Activated CD4-positive, CD25-positive, alpha-beta regulatory T cell treated with anti-CD3 and anti-CD28 coated beads, Interleukin-2, amount 50 U/mL, for 24 hours (primary cell): ENCODE measurements at regions not wholly inside any gene's neighbourhood (a gene's known extent, or its start where the extent isn't known, plus 50 kb on each side); places are given as distances from the start of the nearest gene placed in this dataset.
A peak's percentile ranks its signal among the peaks of the same experiment; 100 is the strongest.
"Not testable (repeated sequence)": the region's sequence is repeated elsewhere in the genome, so short reads cannot be mapped to it uniquely, and the experiment has no call there.

Experiments used
- ATAC-seq, 2 donors: fragments of 150-1000 bp; cut with Tn5 transposase; one replicate each; pipeline ENCODE4 v1.10.0; 2021; ENCODE audit warnings: mild to moderate bottlenecking in 1 of 2, moderate library complexity in 1 of 2

DNA sequence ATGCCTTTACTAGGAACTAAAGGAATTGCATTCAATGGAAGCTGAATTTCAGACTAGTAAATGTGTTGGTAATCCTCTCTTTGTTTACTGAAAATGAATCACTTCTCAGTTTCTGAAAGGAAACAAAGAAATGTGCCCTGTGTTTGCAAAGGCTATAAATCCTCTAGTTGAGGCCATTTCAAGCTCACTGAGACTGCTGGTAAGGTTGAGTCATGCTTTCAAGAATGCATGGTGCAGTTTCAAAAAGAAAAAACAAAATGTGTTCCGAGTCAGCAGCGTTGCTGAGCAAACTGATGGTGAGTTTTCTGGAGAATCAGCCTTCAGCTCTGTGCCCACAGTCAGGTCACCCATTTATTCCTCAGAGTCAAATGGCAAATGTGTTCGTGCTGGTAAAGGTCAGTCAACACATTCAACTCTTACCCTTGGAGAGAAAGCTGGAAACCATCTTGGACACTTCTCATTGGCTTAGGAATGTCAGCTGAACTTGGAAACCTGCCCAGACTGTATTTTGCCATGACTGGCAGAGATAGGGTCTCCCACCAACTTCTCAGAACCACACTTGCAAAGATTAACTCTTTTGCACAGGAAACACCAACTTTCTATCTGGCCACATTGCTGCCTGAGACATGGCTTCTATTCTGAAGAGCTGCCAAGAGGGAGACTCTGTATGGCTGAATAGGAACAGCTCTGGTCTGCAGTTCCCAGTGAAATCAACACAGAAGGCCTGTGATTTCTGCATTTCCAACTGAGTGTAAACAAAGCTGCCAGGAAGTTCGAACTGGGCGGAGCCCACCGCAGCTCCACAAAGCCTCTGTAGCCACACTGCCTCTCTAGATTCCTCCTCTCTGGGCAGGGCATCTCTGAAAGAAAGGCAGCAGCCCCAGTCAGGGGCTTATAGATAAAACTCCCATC is 484.4 kb downstream of the ATP23 start:
- ATAC-seq: peak in 1 of 2 donors; percentile 63

DNA sequence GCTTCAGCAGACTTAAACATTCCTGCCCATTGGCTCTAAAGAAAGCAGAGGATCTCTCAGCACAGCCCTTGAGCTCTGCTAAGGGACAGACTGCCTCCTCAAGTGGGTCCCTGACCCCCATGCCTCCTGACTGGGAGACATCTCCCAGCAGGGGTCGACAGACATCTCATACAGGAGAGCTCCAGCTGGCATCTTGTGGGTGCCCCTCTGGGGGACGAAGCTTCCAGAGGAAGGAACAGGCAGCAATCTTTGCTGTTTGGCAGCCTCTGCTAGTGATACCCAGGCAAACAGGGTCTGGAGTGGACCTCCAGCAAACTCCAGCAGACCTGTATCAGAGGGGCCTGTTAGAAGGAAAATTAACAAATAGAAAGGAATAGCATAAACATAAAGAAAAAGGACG is 485.1 kb downstream of the ATP23 start:
- ATAC-seq: not testable (repeated sequence)

DNA sequence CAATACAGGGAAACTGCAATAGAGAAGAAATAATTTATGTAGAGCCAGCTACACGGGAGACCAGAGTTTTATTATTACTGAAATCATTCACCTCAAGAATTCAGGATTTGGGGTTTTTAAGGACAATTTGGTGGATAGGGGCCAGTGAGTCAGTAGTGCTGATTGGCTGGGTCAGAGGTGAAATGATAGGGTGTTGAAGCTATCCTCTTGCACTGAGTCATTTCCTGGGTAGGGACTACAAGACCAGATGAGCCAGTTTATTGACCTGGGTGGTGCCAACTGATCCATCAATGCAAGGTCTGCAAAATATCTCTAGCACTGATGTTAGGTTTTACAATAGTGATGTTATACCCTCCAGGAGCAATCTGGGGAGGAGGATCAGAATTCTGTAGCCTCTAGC is 486.3 kb downstream of the LRIG3 start:
- no peak for ATAC-seq

DNA sequence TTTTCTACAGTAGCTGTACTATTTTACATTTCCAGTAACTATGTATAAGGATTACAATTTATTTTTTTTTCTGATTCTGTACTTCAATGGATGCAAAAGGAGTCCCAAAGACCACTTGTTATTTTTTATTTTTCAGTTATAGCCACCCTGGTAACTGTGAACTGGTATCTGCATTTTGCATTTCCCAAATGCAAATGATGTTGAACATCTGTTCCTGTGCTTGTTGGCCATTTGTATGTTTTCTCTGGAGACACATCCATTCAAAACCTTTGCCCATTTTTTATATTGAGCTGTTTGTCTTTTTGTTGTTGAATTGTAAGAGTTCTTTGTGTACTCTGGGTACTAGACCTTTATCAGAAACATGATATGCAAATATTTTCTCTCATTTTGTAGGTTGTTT is 485.6 kb downstream of the LRIG3 start:
- ATAC-seq: no peak

DNA sequence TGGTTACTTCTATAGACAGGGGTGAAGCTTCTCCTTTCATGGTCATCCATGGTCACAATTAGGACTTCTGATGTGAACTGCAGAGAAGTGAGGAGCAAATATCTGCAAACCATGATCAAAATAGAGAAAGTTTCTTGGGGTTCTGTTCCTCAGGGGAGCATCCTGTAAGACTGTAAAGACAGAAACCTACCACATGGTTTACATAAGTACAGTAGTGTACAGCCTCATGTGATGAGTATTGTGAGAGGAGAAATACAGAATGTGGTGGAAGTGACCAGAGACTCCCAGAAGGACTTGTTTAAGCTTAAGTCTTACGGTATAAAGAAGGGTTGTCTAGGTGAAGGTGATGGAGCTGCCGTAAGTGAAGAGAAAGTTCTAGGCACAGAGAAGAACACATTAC is 484.7 kb downstream of the LRIG3 start:
- no peak for ATAC-seq

DNA sequence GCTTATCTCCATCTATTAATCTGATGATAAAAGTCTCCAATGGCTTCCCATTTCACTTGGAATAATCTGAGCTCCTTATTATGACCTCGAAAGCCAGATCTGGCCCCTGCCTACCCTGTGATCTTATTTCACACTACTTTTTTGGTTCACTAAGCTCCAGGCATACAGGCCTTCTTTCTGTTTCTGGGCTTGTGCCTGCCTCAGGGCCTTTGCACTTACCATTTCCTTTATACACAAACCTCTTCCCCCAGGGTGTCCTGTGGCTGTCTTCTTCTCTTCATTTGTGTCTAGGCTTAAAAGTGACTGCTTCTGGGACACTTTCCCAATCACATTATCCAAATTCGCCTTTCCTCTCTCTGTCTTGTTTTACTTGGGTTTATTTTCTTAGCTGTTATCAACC is 478.8 kb downstream of the LRIG3 start:
- ATAC-seq: no peak

DNA sequence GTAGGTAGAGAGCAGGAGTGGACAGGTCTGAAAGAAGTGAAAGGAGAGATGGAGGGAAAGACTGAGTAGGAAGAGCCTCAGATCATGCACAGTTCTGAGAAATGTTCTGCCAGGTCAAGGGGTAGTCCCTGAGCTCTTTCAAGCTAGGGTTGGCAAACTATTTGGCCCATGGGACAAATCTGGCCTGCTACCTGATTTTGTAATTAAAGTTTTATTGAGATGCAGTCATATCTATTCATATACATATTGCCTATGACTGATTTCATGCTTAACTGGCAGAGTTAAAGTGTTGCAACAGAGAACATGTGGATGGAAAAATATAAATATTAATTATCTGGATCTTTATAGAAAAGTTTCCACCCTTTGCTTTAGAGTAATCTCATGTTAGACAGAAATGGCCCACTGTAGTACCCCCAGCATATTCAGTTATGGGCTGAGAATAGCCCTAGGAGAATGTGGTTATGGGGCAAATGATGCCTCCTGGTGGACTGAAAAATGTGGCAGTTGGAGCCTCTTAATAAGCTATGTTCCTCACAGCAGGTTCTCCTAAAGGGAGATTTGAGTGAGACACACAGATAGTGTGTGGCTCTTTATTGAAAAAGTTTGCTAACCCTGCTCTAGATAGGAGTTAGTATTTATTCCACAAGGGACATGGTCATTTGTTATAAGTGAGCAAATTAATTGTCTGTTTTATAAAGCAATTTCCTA is 476.9 kb downstream of the LRIG3 start:
- ATAC-seq: no peak

DNA sequence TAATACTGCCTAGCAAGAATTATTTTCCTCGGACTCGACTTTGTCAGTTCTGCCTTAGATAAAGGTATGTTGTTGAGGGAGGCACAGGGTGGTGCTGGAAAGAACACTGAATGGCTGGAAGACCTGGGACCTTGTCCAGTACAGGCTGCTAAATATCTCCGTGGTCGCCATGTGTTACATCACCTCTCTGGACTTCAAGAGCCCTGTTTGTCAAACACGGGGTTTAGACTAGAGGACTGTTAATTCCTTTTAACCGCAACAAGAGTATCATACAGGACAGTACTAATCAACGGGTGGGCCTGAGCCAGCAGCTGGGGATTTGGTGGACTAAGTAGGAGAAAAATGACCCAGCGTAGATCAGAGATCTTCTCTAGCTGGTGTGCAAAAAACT is 476.3 kb downstream of the LRIG3 start:
- ATAC-seq: no peak

DNA sequence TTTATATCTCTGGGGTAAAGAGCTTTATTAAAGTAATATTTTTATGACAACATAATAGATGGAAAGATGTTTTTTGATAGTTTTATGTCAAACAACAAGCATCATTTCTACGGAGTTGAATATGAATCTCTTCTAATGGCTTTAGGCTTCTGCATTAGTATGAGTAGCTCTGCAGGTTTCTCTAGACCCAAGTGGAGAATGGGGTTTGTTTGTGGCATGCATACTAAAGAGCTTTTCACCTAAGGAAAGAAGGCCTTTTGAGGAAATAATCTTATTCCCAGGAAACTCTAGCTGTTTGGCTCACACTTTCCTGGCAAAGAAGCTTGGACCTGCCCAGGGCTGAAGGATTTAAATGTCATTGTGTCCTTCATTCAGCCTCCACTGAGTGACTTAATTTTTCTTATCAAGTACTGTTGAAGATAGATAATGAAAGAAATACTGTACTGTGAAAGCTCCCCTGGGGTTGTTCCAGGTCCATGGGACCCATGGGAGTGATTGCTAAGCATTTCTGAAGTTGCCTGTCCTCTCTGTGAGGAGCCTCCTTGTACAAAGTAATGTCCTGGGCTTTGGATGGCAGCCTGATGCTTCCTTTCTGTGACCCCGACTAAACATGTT is 469.3 kb downstream of the LRIG3 start:
- no peak for ATAC-seq

DNA sequence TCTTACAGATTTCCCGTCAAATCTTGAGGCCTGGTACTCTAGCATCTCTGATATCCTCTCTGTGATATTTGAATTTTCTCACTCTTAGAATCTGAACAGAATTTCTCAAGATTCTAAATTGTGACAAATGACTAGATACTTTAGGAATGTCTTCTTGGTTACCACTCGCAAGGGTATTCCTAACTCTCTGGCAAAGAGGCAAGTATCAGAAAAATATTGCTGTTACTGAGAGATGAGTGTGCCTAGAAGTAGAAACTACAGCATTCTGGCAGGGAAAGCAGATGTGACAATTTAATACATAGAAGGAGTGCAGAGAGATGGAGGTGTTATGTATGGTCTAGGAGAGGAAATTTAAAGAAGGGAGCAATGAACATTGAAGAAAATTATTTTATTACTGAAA is 467.8 kb downstream of the LRIG3 start:
- ATAC-seq: no peak

DNA sequence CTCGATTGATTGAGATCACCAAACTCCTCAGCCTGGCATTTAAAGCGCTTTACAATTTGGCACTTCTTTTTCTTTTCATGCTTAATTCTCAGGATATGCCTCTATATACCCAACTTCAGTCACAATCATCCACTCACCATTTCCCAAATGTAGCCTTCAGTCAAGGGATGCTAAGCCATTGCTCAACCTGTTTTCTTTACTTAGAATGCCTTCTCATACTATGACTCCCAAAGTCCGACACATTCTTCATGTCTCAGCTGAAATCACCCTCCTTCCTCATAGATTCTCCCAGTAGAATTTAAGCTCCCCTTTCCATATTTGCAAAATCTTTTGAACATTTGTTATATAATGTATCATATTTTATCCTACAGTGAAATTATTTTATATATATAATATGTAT is 467.0 kb downstream of the LRIG3 start:
- no peak for ATAC-seq

DNA sequence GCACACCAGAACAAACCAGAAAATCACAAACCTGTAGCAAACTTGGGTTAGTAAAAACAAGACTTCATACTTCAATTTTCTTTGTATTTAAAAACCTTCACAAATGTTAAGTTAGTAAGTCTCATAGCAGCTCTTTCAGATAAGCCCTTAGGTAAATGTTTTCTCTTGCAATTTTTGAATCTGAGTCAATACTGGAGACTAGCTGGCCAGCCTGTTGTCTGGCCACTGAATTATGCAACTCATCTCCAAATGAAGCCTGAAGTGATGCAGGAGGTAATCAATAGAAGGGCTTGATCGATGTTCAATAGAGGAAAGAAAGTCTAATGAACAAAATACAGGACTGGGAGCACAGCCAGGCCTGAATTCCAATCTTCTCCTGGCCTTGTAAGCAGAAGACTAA is 465.2 kb downstream of the LRIG3 start:
- no peak for ATAC-seq

DNA sequence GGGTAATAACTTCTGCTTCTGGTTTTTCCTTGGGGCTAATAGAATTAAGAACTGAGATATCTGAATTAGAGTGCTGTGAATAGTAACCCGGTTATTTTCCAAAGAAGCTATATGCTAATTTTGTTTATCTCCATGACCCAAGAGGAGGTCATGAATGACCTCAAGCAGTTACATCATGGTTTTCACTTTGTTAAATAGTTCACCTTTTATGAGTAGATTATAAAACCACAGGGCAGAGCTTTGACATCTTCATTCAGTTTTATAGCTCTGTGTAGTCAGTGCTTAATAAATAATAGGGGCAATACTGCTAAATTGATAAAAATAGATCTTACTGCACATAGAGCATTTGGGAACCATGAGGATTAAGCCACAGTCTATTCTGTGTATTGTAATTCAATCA is 462.2 kb downstream of the LRIG3 start:
- no peak for ATAC-seq

DNA sequence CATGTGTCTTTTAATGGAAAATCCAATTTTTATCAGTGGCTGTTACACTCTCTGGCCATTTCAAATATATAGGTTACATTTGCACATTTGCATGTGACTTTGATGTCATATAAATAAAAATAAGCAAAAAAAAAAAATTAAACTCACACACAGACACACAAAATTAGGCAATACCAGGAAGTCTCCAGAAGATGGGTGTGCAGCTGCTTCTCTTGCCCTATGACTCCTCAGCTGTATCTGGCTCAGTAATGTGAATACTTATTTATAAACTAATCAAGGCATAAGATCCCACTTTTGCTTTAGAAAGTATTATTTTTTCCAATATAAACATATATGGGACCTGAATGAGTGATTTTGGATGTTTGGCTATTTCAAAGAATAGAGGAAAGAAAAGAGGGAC is 461.1 kb downstream of the LRIG3 start:
- no peak for ATAC-seq

DNA sequence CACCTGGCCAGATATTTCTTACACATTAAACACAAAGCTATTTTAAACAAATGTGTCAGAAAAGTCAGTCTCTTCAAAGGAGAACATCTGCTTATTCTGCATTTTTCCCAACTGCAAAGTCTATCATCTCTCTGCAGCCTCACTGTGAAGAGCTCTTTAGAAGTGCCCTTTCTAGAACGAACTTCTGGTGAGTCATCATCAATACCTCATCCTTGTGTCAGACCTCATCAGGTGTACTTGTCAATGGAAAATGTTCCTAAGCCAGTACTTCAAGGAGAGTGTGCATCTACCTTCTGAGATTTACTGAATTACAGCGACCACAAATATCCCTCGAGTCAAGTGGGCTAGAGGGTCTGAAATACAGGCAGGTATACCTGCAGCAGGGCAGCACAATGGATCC is 457.3 kb downstream of the LRIG3 start:
- no peak for ATAC-seq

DNA sequence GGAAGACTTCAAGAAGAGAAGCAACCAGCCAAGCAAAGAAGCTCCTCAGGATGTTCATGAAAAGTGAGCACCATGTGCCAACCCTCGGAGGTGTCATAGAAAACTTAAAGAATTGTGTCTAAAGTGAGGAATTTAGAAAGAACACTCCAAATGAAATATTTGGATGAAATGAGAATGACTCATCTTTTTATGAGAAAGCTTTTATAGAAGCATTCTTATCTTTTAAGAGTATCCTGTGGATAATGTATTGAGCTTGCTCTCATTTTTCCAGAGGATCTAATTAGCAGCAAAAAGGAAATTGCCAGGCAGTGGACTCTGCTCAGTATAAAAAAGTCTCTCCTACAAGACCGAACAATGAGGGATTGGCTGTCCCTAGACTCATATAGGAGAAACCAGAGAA is 454.9 kb downstream of the LRIG3 start:
- ATAC-seq: no peak

DNA sequence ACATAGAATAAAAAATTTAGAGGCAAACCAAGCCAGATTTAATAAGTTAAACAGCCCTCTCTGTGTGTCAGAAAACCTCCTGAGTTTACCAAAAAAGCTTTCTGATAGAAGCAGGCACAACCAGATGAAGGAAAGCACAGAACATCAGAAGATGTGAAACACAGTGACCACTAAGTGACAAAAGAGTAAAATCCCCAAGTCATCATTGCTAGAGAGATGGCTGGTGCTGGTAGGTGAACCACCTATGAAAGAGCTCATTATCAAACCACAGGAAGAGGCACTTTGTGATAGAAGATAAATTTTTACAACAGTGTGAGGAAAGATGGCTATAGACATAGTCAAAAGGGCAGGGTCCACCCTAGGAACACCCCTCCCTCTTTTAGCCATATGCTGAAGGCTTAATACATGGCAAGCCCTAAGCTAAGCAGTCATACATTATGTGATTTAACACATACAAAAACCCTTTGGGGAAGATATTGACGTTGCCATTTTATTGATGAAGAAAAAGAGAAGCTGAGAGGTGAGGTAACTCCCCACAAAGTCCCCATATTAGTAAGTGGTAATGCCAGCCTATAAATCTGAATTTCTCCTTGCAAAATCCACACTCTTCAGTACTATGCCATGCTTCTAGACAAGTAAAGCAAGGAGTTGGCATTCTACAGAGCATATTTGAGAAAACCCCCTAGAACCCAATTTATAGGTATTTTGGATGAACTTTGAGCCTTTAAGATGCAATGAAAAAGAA is 449.9 kb downstream of the LRIG3 start:
- ATAC-seq: no peak

DNA sequence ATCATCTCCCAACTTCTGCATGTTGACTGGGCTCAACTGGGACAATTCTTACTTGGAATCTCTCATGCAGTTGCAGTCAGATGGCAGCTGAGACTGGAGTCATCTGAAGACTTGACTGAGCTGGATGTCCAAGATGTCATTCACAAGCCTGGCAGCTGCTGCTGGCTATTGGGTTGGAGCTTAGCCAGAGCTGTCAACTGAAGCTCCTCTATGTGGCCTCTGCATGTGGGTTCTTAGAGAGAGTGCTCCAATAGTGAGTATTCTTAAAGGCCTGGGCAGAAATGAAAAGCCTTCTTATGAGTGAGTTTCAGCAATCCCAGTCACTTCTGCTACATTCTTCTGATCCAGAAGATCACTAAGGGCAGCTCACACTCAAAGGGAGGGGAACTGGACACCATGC is 440.9 kb downstream of the LRIG3 start:
- no peak for ATAC-seq

DNA sequence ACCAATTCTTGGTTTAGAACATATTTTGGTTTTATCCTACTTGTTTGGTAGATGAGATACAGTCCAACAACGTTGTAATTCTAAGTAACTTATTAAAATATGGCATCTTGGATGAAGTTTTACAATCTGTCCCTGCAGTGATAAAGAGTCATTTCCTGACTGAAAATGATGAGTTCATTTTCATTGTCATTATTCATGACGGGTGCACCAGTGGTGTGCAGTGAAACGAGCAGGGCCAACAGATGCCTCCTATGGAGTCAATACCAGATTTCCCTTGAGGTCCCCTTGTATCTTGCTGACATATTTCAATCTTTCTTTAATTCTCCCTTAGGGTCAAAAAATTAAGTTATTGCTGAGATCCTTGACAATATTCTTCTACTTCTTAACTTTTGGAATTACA is 438.5 kb downstream of the LRIG3 start:
- no peak for ATAC-seq

DNA sequence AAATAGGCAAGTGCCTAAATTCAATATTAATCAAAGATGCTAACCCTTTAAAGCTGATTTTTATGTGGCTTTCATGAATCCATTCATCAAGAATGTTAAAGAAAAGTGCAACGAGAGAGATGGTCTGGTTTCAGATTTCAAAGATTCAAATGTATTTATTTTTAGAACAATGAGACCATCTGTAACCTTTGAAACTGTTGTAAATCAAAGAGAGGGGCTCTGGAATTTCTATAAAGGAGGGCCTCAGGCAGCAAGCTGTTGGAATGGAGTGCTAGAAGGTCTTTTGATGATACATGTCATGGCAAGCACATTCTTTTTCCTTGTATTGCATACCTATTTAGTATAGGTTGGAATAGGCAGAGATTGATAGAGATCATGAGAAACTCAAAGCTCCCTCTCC is 433.0 kb downstream of the LRIG3 start:
- ATAC-seq: no peak

DNA sequence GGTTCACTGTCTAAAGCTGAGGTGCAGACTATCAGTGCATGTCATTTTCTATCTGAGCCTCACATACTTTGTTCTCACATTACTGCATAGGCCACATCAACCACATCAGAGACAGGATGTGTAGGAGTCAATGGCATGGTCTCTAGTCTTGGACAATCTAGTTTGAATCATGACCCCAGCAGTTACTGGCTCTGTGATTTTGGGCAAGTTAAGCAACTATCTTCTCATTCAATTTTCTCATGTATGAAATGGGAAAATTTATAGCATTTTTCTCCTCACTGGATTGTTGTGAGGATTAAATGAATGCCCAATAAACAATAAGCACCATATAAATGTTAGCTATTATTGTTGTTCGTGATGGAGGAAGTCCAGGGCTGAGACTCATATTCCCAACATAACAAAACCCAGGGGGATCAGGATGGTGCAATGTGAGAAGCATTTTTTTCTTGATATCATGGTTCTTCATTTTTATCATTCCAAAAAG is 432.6 kb downstream of the LRIG3 start:
- no peak for ATAC-seq

DNA sequence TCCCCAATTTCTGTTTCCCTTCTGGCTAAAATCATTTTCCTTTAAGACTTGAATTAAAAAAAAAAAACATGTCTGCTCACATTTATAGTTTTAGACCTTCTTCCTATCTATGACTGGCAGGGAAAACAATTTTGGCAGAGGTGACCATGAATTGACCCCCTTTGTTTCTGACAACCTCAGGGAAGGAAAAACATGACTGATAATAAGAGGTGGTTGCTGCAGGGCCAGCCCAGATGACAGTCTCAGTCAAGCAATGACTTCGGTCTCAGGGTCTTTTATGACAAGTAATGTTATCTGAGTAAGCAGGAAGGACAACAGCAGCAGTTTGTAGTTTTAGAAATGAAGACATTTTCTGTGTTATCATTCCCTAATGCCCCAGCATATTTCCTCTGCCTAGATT is 430.9 kb downstream of the LRIG3 start:
- ATAC-seq: no peak

DNA sequence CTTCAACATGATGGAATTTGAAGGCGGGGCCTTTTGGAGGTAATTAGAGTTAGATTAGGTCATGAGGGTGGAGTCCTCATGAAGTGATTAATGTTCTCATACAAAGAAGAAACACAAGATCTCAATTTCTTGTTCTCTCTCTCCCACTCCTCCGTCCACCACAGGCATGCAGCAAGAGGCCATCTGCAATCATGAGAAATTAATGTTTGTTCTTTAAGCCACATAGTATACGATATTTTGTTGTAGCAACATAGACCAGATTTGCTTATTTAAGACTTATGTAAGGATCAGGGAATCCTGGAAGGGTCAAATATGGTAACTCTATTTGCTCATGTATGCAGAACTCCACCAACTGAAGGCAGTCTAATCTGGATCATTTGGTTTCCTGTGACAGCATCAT is 429.0 kb downstream of the LRIG3 start:
- no peak for ATAC-seq
